ENCODE measurements at regions not wholly inside any gene's neighbourhood (a gene's known extent, or its start where the extent isn't known, plus 50 kb on each side); places are given as distances from the start of the nearest gene placed in this dataset.

GRCh38 chr2:132366421-132367180, 50.0 kb upstream of the GPR39 start:
- TF ChIP-seq FOXM1 (IDR thresholded peaks at IDR 0.05; ENCODE audit: borderline replicate concordance, low read depth) (no peak), RAD21 (IDR thresholded peaks at IDR 0.05; ENCODE audit: low read depth) (no peak), YY1 (IDR thresholded peaks at IDR 0.05; ENCODE audit: low read depth) (no peak), MAX (IDR thresholded peaks at IDR 0.05) (no peak), CREB1 (IDR thresholded peaks at IDR 0.05; ENCODE audit: low read depth) (no peak), REST (IDR thresholded peaks at IDR 0.05; ENCODE audit: low read depth) (no peak), TCF12 (IDR thresholded peaks at IDR 0.05; ENCODE audit: low read depth) (no peak), EGR1 (IDR thresholded peaks at IDR 0.05) (no peak), TAF1 (IDR thresholded peaks at IDR 0.05; ENCODE audit: low read depth) (no peak), ZBTB7A (IDR thresholded peaks at IDR 0.05; ENCODE audit: low read depth) (no peak), CEBPB (IDR thresholded peaks at IDR 0.05) (no peak), TEAD4 (IDR thresholded peaks at IDR 0.05) (no peak)
